C4-2B (cell line): ENCODE measurements at regions not wholly inside any gene's neighbourhood (a gene's known extent, or its start where the extent isn't known, plus 50 kb on each side); places are given as distances from the start of the nearest gene placed in this dataset.
A peak's percentile ranks its signal among the peaks of the same experiment; 100 is the strongest.

Experiments
- H3K27ac ChIP-seq: fragments of 450-650 bp; 2 replicates; pipeline ENCODE4 v1.5.1; 2017
- ZFX ChIP-seq: fragments of 450-650 bp; IDR thresholded peaks from 2 replicates; pipeline ENCODE4 v1.6.1; 2017
- TF ChIP-seq, protein P1 (sequence below): fragments of 450-650 bp; conservative IDR thresholded peaks from 2 replicates; pipeline ENCODE4 v1.5.1; 2017; ENCODE audit warnings: mild to moderate bottlenecking

- H3K27ac ChIP-seq, result no peak overlapping the region
- TF ChIP-seq, protein P1, sequence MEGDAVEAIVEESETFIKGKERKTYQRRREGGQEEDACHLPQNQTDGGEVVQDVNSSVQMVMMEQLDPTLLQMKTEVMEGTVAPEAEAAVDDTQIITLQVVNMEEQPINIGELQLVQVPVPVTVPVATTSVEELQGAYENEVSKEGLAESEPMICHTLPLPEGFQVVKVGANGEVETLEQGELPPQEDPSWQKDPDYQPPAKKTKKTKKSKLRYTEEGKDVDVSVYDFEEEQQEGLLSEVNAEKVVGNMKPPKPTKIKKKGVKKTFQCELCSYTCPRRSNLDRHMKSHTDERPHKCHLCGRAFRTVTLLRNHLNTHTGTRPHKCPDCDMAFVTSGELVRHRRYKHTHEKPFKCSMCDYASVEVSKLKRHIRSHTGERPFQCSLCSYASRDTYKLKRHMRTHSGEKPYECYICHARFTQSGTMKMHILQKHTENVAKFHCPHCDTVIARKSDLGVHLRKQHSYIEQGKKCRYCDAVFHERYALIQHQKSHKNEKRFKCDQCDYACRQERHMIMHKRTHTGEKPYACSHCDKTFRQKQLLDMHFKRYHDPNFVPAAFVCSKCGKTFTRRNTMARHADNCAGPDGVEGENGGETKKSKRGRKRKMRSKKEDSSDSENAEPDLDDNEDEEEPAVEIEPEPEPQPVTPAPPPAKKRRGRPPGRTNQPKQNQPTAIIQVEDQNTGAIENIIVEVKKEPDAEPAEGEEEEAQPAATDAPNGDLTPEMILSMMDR, result no peak
- no peak for TF ChIP-seq ZFX
Observed at GRCh38 chr11:119476666-119477331, 53.8 kb upstream of the THY1 start.

DNA sequence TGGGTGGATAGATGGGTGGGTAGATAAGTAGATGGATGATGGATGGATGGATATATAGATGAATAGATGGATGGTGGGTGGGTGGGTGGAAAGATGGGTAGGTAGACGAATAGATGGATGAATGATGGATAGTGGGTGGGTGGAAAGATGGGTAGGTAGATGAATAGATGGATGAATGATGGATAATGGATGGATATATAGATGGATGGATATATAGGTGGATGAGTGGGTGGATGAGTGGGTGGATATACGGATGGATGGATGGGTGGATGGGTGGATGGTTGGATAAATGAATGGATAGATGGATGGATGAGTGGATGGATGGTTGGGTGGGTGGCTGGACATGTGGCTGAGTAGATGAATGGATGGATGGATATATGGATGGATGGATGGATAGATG, 53.1 kb upstream of the THY1 start:
- H3K27ac ChIP-seq, result no peak overlapping the region
- no peak for TF ChIP-seq ZFX
- TF ChIP-seq, protein P1, result no peak

DNA sequence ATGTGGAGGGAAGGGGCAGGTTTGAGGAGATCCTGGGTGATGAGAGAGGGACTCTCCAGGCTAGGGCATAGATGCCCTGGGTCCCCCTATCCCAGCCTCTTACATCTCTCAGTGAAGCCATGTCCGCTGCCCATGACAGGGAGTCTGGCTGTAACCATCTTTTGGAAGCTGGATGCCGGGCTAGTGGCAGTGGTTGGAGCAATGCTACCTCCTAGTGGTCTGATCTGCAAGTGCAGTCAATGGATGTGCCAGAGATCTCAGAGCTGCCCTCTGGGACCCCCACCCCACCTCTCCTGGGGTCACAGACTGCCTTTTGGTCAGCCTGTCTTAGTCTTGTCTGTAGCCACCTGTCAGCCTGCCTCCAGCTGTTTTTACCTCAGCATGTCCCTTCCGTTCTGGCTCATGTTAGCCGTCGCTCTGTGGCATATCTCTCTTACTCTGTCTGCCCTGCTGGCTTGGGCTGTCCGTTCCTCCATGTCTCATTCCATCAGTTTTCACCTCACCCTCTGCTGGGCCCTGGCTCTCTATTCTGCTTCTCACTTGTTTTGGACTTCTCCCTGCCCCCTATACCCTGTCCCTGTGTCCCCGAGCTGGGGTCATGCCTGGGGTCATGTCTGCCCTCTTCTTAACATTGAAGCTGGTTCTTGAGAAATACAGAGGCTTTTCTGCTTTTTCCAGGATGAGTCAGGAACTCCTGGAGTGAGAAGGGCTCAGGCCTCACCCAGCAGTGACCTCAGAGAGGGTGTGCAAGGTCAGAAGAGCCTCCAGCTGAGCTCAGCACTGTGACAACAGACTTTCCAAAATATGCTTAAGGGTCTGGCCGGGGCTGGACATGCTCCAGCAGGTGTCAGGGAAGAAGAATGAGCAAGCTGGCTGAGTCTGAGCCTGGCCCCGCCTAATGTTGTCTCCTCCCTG, 52.0 kb upstream of the THY1 start:
- TF ChIP-seq, protein P1, result peak; percentile 94
- no peak for TF ChIP-seq ZFX
- H3K27ac ChIP-seq, result no peak overlapping the region

DNA sequence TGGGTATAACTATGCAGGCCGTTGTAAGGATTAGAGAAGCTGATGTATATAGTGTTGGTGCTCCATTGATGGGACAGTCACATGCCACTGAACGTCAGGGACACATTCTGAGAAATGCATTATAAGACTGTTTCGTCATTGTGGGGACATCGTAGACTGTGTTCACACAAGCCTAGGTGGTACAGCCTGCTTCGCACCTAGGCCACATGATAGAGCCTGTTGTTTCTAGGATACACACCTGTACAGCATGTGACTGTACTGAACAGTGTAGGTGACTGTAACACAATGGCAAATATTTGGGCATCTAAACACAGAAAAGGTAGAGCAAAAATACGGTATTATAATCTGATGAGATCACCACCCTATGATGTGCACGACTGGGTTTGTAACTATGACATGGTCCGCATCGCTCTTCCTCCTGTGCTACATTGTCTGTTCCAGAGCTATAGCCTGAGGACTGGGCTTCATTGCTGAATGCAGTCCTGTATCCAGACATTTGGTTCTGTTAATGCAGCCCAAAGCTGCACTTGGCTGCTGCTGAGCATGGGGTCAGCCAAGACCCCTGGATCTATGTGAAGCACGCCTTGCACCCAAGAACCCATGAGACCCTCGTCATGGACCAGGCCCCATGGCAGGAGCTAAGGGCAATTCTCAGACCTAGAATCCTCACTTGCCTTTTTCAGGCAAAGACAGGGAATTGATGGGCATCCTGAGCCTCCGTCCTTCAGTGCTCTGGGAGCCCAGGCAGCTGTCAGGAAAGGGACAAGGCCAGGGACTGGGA, 51.1 kb upstream of the THY1 start:
- no peak for TF ChIP-seq ZFX
- TF ChIP-seq, protein P1, result no peak

GRCh38 chr11:119473226-119473625, 50.3 kb upstream of the THY1 start:
- TF ChIP-seq, protein P1, result no peak
- no peak overlapping the region for H3K27ac ChIP-seq

More for the DNA sequence above, 51.1 kb upstream of the THY1 start:
- no peak overlapping the region for H3K27ac ChIP-seq

DNA sequence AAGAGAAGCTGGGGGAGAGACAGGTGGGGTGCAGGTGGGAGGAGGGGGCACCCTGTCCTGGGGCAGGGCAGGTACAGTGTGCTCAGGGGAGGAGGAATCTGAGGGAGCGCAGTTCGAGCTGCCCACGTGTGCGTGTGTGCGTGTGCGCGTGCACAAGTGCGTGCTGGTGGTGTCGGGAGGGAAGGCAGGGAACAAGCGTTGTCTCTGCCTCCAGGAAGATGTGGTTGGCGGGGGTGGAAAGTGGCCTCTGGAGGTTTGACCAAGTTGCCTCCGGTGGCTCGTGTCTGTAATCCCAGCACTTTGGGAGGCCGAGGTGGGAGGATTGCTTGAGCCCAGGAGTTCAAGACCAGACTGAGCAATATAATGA, 49.9 kb upstream of the THY1 start:
- TF ChIP-seq ZFX, result no peak
- TF ChIP-seq, protein P1, result no peak
- H3K27ac ChIP-seq, result no peak overlapping the region
